LNCAP (cell line): ENCODE measurements at regions not wholly inside any gene's neighbourhood (a gene's known extent, or its start where the extent isn't known, plus 50 kb on each side); places are given as distances from the start of the nearest gene placed in this dataset.

ENCODE experiments used
- TF ChIP-seq, protein P1 (sequence below): fragments of 450-650 bp; IDR thresholded peaks from 2 replicates; pipeline ENCODE4 v1.5.1; 2017; ENCODE audit warnings: mild to moderate bottlenecking

- TF ChIP-seq, protein P1, sequence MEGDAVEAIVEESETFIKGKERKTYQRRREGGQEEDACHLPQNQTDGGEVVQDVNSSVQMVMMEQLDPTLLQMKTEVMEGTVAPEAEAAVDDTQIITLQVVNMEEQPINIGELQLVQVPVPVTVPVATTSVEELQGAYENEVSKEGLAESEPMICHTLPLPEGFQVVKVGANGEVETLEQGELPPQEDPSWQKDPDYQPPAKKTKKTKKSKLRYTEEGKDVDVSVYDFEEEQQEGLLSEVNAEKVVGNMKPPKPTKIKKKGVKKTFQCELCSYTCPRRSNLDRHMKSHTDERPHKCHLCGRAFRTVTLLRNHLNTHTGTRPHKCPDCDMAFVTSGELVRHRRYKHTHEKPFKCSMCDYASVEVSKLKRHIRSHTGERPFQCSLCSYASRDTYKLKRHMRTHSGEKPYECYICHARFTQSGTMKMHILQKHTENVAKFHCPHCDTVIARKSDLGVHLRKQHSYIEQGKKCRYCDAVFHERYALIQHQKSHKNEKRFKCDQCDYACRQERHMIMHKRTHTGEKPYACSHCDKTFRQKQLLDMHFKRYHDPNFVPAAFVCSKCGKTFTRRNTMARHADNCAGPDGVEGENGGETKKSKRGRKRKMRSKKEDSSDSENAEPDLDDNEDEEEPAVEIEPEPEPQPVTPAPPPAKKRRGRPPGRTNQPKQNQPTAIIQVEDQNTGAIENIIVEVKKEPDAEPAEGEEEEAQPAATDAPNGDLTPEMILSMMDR: no peak
These were observed 368.6 kb upstream of the C2CD4B start for GRCh38 chr15:62533687-62534086.

DNA sequence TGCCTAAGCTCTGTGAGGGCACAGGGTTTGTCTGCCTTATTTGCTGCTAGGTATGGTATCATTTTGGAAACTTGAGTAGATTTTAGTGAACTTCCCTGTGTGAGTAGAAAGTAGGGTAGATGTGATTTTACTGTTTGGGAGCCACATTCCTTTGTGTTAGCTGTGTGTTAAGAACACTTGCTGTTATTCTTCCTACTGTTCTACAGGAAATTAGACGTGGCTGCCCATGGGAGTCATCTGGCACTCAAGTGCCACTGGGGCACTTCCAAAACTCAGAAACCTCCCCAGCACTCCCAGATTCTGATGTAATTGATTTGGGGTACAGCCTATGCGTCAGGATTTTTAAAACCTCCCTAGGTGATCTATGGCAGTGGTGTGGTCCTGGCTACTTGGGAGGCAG is 369.9 kb upstream of the C2CD4B start:
- TF ChIP-seq, protein P1: no peak

GRCh38 chr15:62539236-62539635 is 374.2 kb upstream of the C2CD4B start:
- TF ChIP-seq, protein P1: no peak

DNA sequence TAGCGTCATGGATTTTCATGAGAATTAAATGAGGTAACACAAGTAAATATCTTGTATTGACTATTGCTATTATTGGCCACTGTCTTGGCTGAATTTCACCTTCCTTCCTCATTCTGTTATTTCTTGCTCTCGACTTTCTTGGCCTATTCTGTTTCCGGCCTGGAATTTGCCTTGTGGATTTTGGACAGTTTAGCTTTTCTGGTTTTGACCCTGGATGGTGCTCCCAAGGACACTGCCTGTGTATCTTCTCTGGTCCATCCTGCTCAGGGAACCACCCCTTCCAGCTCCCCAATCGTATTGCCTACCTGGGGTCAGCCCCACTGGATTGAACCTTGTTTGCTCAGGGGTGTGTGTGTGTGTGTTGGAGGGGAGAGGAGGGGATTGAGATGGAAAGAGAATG is 376.2 kb upstream of the C2CD4B start:
- TF ChIP-seq, protein P1: no peak

DNA sequence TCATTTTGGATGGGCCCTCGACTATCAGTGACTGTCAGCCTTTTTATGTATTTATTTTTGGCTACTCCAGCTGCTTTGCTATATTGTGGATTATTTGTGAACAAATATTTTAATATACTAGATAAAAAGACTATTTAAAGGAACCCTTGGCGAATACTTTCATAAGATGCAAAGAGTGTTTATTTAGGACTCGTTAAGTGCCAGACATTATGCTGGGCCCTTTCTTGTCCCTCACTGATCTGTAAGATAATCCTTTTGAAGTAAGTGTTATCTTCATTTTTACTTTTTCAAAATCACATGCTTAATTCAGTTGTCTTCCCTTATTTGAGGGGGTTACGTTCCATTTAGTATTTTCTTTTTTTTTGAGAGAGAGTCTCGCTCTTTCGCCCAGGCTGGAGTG is 376.8 kb upstream of the C2CD4B start:
- TF ChIP-seq, protein P1: no peak

DNA sequence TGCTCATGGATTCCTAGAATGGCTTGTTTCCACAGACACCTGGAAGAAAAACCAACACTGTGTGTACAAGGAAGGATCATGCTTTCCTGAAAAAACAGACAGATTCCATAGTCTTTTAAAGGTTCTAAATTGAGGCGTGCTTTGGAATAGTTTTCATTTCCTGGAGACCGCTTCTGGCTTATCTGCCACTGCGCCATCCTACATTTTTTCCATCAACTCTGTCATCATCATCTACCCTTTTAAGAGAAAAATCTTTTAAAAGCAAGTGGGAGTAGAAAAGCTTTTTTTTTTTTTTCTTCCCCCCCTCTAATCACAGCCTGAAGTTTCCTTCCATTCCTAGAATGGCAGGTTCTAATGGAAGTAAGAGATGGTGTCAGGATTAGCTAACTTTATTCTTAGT is 379.4 kb upstream of the C2CD4B start:
- TF ChIP-seq, protein P1: no peak

GRCh38 chr15:62545467-62546227 is 380.6 kb upstream of the C2CD4B start:
- TF ChIP-seq, protein P1: no peak

- TF ChIP-seq, protein P1: no peak
These were observed 381.5 kb upstream of the C2CD4B start for GRCh38 chr15:62546628-62547027.
